ENCODE measurements at regions not wholly inside any gene's neighbourhood (a gene's known extent, or its start where the extent isn't known, plus 50 kb on each side); places are given as distances from the start of the nearest gene placed in this dataset.

GRCh38 chr2:39487398-39488250, 50.5 kb upstream of the MAP4K3 start:
- Mint-ChIP-seq H3K4me3 (ENCODE audit: unreplicated experiment) (no peak overlapping the region), H3K27me3 (ENCODE audit: low read depth) (no peaks in the 10 kb centered on the region), H3K4me1 (ENCODE audit: low read depth) (peaks cover 46% of the 10 kb centered on the region), H3K9me3 (ENCODE audit: low read depth) (no peaks in the 10 kb centered on the region), H3K27ac (ENCODE audit: unreplicated experiment) (peak overlapping the region; percentile 58), H3K36me3 (ENCODE audit: low read depth) (peaks cover 2% of the 10 kb centered on the region)
- DNase-seq (ENCODE audit: low spot score), result no peak
- TF ChIP-seq CTCF (IDR thresholded peaks at IDR 0.05), result no peak

GRCh38 chr2:39488450-39488849, 51.4 kb upstream of the MAP4K3 start:
- DNase-seq (ENCODE audit: low spot score), result no peak
- Mint-ChIP-seq H3K27ac (ENCODE audit: unreplicated experiment) (peak overlapping the region; percentile 86), H3K4me3 (ENCODE audit: unreplicated experiment) (no peak overlapping the region), H3K36me3 (ENCODE audit: low read depth) (peaks cover 2% of the 10 kb centered on the region), H3K27me3 (ENCODE audit: low read depth) (no peaks in the 10 kb centered on the region), H3K9me3 (ENCODE audit: low read depth) (no peaks in the 10 kb centered on the region), H3K4me1 (ENCODE audit: low read depth) (peaks cover 45% of the 10 kb centered on the region)
- TF ChIP-seq CTCF (IDR thresholded peaks at IDR 0.05), result no peak

GRCh38 chr2:39490586-39490985, 53.5 kb upstream of the MAP4K3 start:
- Mint-ChIP-seq H3K4me1 (ENCODE audit: low read depth) (peaks cover 39% of the 10 kb centered on the region), H3K36me3 (ENCODE audit: low read depth) (peaks cover 2% of the 10 kb centered on the region), H3K27me3 (ENCODE audit: low read depth) (no peaks in the 10 kb centered on the region), H3K9me3 (ENCODE audit: low read depth) (no peaks in the 10 kb centered on the region), H3K4me3 (ENCODE audit: unreplicated experiment) (no peak overlapping the region), H3K27ac (ENCODE audit: unreplicated experiment) (no peak overlapping the region)
- no peak for TF ChIP-seq CTCF (IDR thresholded peaks at IDR 0.05)
- DNase-seq (ENCODE audit: low spot score), result no peak

GRCh38 chr2:39491653-39492052, 54.6 kb upstream of the MAP4K3 start:
- H3K9me3 Mint-ChIP-seq (ENCODE audit: low read depth), result no peaks in the 10 kb centered on the region
- peaks cover 2% of the 10 kb centered on the region for H3K36me3 Mint-ChIP-seq (ENCODE audit: low read depth)
- no peak for DNase-seq (ENCODE audit: low spot score)
- TF ChIP-seq CTCF (IDR thresholded peaks at IDR 0.05), result no peak
- H3K4me1 Mint-ChIP-seq (ENCODE audit: low read depth), result peaks cover 46% of the 10 kb centered on the region
- no peak overlapping the region for H3K4me3 Mint-ChIP-seq (ENCODE audit: unreplicated experiment)
- H3K27me3 Mint-ChIP-seq (ENCODE audit: low read depth), result no peaks in the 10 kb centered on the region
- H3K27ac Mint-ChIP-seq (ENCODE audit: unreplicated experiment), result peak overlapping the region; percentile 70

- TF ChIP-seq CTCF (IDR thresholded peaks at IDR 0.05), result no peak
- Mint-ChIP-seq H3K4me1 (ENCODE audit: low read depth) (peaks cover 51% of the 10 kb centered on the region), H3K9me3 (ENCODE audit: low read depth) (no peaks in the 10 kb centered on the region), H3K4me3 (ENCODE audit: unreplicated experiment) (no peak overlapping the region), H3K36me3 (ENCODE audit: low read depth) (peaks cover 2% of the 10 kb centered on the region), H3K27ac (ENCODE audit: unreplicated experiment) (peak overlapping the region; percentile 70), H3K27me3 (ENCODE audit: low read depth) (no peaks in the 10 kb centered on the region)
- no peak for DNase-seq (ENCODE audit: low spot score)
These were observed 55.1 kb upstream of the MAP4K3 start for GRCh38 chr2:39492095-39492590.
